Body of pancreas (tissue), 4 donors: ENCODE measurements at regions not wholly inside any gene's neighbourhood (a gene's known extent, or its start where the extent isn't known, plus 50 kb on each side); places are given as distances from the start of the nearest gene placed in this dataset.

Experiments used
- CTCF ChIP-seq, 7 experiments: fragments of 450-650 bp in 4 of 7; fragments of 200-600 bp in 3 of 7; sonication (generic) in 3 of 7; IDR thresholded peaks; one replicate each; pipeline ENCODE4 v1.5.1; 2016 to 2019; ENCODE audit warnings: antibody characterized with exemption in 7 of 7
- POLR2A ChIP-seq, 3 donors: fragments of 450-650 bp; IDR thresholded peaks; one replicate each; pipeline ENCODE4 v1.6.1; 2016; ENCODE audit warnings: antibody characterized with exemption in 3 of 3, mild to moderate bottlenecking in 2 of 3

- TF ChIP-seq CTCF (IDR thresholded peaks at IDR 0.05) = no peak
- no peak for TF ChIP-seq POLR2A (IDR thresholded peaks at IDR 0.05)
These were observed 614.1 kb upstream of the MGMT start for GRCh38 chr10:128852902-128853301.
